ENCODE measurements at regions not wholly inside any gene's neighbourhood (a gene's known extent, or its start where the extent isn't known, plus 50 kb on each side); places are given as distances from the start of the nearest gene placed in this dataset.

GRCh38 chr20:12902992-12903391 is 105.8 kb upstream of the SPTLC3 start:
- no peak for TF ChIP-seq Cebpa-rat (IDR thresholded peaks at IDR 0.05)

DNA sequence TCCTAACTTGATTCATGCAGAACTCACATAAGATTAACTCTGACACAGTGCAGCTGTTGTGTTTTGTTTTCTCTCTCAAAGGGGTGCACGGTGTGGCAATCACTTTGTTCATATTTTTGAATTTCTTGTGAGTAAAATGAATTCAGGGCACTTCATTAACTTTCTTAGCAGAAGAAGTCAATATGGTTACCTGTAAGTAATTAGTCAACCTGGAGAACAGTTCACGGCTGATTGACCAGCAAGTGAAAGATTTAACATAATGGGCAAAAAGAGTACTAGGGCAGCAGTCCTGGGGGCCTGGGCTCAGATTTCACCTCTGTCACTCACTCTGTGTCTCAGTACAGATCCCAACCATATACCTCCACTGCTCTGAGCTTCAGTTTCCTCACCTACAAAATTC is 102.4 kb upstream of the SPTLC3 start:
- H3K9me3 ChIP-seq (replicated peaks in 1 of 11) = no peaks in the 10 kb centered on the region
- H3K9ac ChIP-seq = no peak overlapping the region
- no peaks in the 10 kb centered on the region for H3K27me3 ChIP-seq
- H4K20me1 ChIP-seq = no peaks in the 10 kb centered on the region
- H3K27ac ChIP-seq = no peak overlapping the region
- H3K36me3 ChIP-seq = no peaks in the 10 kb centered on the region
- no peak overlapping the region for H3K4me3 ChIP-seq
- no peak for TF ChIP-seq Cebpa-rat (IDR thresholded peaks at IDR 0.05)
- no peak overlapping the region for H3K4me2 ChIP-seq
- H3K4me1 ChIP-seq = no peaks in the 10 kb centered on the region

More at GRCh38 chr20:12902992-12903391, 105.8 kb upstream of the SPTLC3 start:
- Histone ChIP-seq H3K36me3 (no peaks in the 10 kb centered on the region), H3K27me3 (no peaks in the 10 kb centered on the region), H3K4me2 (no peak overlapping the region), H3K27ac (no peak overlapping the region), H3K4me1 (no peaks in the 10 kb centered on the region), H3K4me3 (no peak overlapping the region), H3K9me3 (replicated peaks in 1 of 11) (no peaks in the 10 kb centered on the region), H3K9ac (no peak overlapping the region), H4K20me1 (no peaks in the 10 kb centered on the region)

- no peaks in the 10 kb centered on the region for H3K9me3 ChIP-seq (replicated peaks in 1 of 11)
- H3K4me3 ChIP-seq = no peak overlapping the region
- H4K20me1 ChIP-seq = no peaks in the 10 kb centered on the region
- TF ChIP-seq Cebpa-rat (IDR thresholded peaks at IDR 0.05) = no peak
- no peaks in the 10 kb centered on the region for H3K36me3 ChIP-seq
- H3K4me2 ChIP-seq = no peak overlapping the region
- no peak overlapping the region for H3K9ac ChIP-seq
- H3K27me3 ChIP-seq = no peaks in the 10 kb centered on the region
- H3K27ac ChIP-seq = no peak overlapping the region
- 0 out of 20 replicates have a peak, but pooled peaks cover 0 to under 1% (median 0%) of the 10 kb centered on the region in 10 experiments for H3K4me1 ChIP-seq
Observed at GRCh38 chr20:12911372-12911771, 97.4 kb upstream of the SPTLC3 start.

GRCh38 chr20:12913781-12914443 is 94.9 kb upstream of the SPTLC3 start:
- no peak overlapping the region for H3K4me2 ChIP-seq
- H4K20me1 ChIP-seq = no peaks in the 10 kb centered on the region
- no peak overlapping the region for H3K9ac ChIP-seq
- TF ChIP-seq Cebpa-rat (IDR thresholded peaks at IDR 0.05) = no peak
- no peak overlapping the region for H3K27ac ChIP-seq
- no peaks in the 10 kb centered on the region for H3K27me3 ChIP-seq
- no peaks in the 10 kb centered on the region for H3K36me3 ChIP-seq
- no peak overlapping the region for H3K4me3 ChIP-seq
- no peaks in the 10 kb centered on the region for H3K9me3 ChIP-seq (replicated peaks in 1 of 11)
- H3K4me1 ChIP-seq = peaks cover 0 to 5% (median 0%) of the 10 kb centered on the region in 10 experiments; a peak in 1 of 20 replicates

DNA sequence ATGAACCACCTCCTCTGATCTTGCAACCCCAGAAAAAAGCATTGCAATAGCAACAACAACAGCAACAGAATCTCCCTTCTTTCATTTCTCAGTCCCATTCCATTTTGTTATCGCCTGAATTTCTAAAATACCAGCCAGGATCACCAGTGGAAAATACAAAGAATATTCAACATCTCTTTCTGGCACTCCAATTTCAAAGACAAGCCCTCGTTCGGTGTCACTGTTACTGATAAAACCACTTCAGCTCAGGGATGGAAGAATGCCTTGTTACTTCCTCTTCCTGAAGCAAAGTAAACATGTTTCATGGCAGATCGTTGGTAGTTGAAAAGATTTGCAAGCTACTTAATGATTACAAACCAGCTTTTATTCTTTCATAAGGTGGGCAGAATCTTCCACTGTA is 94.0 kb upstream of the SPTLC3 start:
- Histone ChIP-seq H3K36me3 (no peaks in the 10 kb centered on the region), H3K27ac (no peak overlapping the region), H3K27me3 (no peaks in the 10 kb centered on the region), H3K4me1 (peaks cover 0 to 5% (median 0%) of the 10 kb centered on the region in 10 experiments; a peak in 1 of 20 replicates), H4K20me1 (no peaks in the 10 kb centered on the region), H3K4me2 (no peak overlapping the region; a peak in 1 of 22 replicates), H3K9ac (no peak overlapping the region), H3K4me3 (no peak overlapping the region), H3K9me3 (replicated peaks in 1 of 11) (no peaks in the 10 kb centered on the region)
- TF ChIP-seq Cebpa-rat (IDR thresholded peaks at IDR 0.05) = no peak

DNA sequence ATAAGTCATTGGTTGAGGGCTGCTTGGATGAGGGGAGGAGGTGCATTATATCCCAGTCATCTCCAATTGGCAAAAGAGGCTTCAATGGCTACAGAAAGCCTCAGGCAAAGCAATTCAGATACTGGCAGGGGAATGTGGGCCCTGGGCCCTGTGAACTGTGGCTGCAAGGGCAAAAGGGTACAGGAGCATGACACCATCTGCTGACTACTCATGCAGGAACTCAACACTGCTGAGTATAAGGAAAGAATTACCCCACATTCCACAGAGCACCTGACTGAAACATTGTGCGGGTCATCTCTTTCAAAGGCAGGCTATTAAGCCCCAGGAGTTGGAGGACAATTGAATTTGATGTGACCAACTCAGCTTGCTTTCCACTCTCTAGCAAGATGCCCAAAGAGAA is 92.1 kb upstream of the SPTLC3 start:
- Histone ChIP-seq H3K9me3 (replicated peaks in 1 of 11) (no peaks in the 10 kb centered on the region; a peak in 1 of 22 replicates), H3K36me3 (no peaks in the 10 kb centered on the region), H3K27me3 (no peaks in the 10 kb centered on the region), H3K4me2 (no peak overlapping the region), H4K20me1 (no peaks in the 10 kb centered on the region), H3K27ac (no peak overlapping the region), H3K4me3 (no peak overlapping the region), H3K9ac (no peak overlapping the region), H3K4me1 (peaks cover 0 to 5% (median 0%) of the 10 kb centered on the region in 10 experiments; a peak in 1 of 20 replicates)
- TF ChIP-seq Cebpa-rat (IDR thresholded peaks at IDR 0.05) = no peak

- H3K4me3 ChIP-seq = no peak overlapping the region
- peaks cover 0 to 7% (median 3%) of the 10 kb centered on the region in 10 experiments; a peak in 10 of 20 replicates for H3K4me1 ChIP-seq
- no peaks in the 10 kb centered on the region; a peak in 1 of 22 replicates for H3K9me3 ChIP-seq (replicated peaks in 1 of 11)
- no peak for TF ChIP-seq Cebpa-rat (IDR thresholded peaks at IDR 0.05)
- H3K27me3 ChIP-seq = no peaks in the 10 kb centered on the region
- H4K20me1 ChIP-seq = no peaks in the 10 kb centered on the region
- H3K36me3 ChIP-seq = no peaks in the 10 kb centered on the region
- H3K9ac ChIP-seq = no peak overlapping the region
- H3K4me2 ChIP-seq = no peak overlapping the region
- H3K27ac ChIP-seq = no peak overlapping the region
Observed at GRCh38 chr20:12924126-12924525, 84.6 kb upstream of the SPTLC3 start.

DNA sequence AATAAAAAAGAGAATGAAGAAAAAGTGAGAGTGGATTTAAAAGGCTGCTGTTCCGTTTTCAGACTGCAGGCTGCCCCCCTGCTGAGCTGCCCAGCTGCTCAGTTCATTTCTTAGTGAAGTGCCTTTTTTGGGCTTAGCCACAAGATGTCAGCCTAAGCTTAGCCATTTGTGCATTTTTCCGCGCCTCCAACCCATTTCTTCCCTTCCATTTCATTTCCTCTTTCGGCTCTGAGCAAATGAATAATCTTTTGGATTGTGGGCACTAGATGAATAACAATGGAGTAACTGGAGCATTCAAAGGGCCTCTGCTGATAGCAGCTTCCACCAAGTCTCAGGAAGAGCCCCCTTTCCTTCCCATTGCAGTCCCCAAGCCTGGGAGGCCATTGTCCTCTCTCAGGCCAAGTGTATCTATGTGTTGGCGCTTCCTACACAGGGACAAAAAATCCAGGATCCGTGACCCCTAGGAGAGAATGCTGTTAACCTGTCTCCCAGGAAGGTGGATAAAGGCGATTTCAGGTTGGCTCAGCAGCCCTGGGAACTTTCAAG is 83.5 kb upstream of the SPTLC3 start:
- H3K4me2 ChIP-seq = peak overlapping the region in 10 of 11 experiments; percentile 12 to 47 (median 34); a peak in 10 of 22 replicates
- no peak for TF ChIP-seq Cebpa-rat (IDR thresholded peaks at IDR 0.05)

GRCh38 chr20:12925863-12926793 is 82.6 kb upstream of the SPTLC3 start:
- TF ChIP-seq Cebpa-rat (IDR thresholded peaks at IDR 0.05) = no peak
- H4K20me1 ChIP-seq = no peaks in the 10 kb centered on the region
- no peak overlapping the region for H3K4me2 ChIP-seq
- H3K9ac ChIP-seq = no peak overlapping the region
- no peaks in the 10 kb centered on the region; a peak in 1 of 22 replicates for H3K9me3 ChIP-seq (replicated peaks in 1 of 11)
- H3K27me3 ChIP-seq = no peaks in the 10 kb centered on the region
- H3K27ac ChIP-seq = no peak overlapping the region
- peaks cover 0 to 13% (median 8%) of the 10 kb centered on the region in 10 experiments; a peak in 11 of 20 replicates for H3K4me1 ChIP-seq
- no peaks in the 10 kb centered on the region for H3K36me3 ChIP-seq
- no peak overlapping the region for H3K4me3 ChIP-seq

More for the DNA sequence above, 83.5 kb upstream of the SPTLC3 start:
- Histone ChIP-seq H3K9me3 (replicated peaks in 1 of 11) (no peaks in the 10 kb centered on the region; a peak in 1 of 22 replicates), H4K20me1 (no peaks in the 10 kb centered on the region), H3K27ac (no peak overlapping the region), H3K27me3 (no peaks in the 10 kb centered on the region), H3K4me1 (peaks cover 0 to 13% (median 8%) of the 10 kb centered on the region in 10 experiments; a peak in 11 of 20 replicates), H3K9ac (no peak overlapping the region), H3K36me3 (no peaks in the 10 kb centered on the region), H3K4me3 (no peak overlapping the region)

Measured in BLaER1 treated with 17β-estradiol and CSF1 and Interleukin-3, amounts not matched to agents 10 nM and 100 nM (cell line).